ENCODE measurements at regions not wholly inside any gene's neighbourhood (a gene's known extent, or its start where the extent isn't known, plus 50 kb on each side); places are given as distances from the start of the nearest gene placed in this dataset.

GRCh38 chr1:55476445-55477015, 261.4 kb upstream of the USP24 start:
- TF ChIP-seq CTCF (conservative IDR thresholded peaks at IDR 0.05) = no peak
- no peak for TF ChIP-seq EZH2 (IDR thresholded peaks at IDR 0.05; ENCODE audit: low read depth)
